GM10266 (cell line): ENCODE measurements at regions not wholly inside any gene's neighbourhood (a gene's known extent, or its start where the extent isn't known, plus 50 kb on each side); places are given as distances from the start of the nearest gene placed in this dataset.

ENCODE experiments used
- DNase-seq: peaks from one replicate; pipeline ENCODE4 v3.0.0; 2012; ENCODE audit errors: extremely low spot score
- TF ChIP-seq, protein P1 (sequence below): IDR thresholded peaks from 2 replicates; pipeline ENCODE4 v1.5.1; 2012; ENCODE audit warnings: mild to moderate bottlenecking, low read depth; ENCODE audit not compliant: control insufficient read depth, insufficient read depth; ENCODE audit errors: missing control alignments

- no peak for DNase-seq
- TF ChIP-seq, protein P1, sequence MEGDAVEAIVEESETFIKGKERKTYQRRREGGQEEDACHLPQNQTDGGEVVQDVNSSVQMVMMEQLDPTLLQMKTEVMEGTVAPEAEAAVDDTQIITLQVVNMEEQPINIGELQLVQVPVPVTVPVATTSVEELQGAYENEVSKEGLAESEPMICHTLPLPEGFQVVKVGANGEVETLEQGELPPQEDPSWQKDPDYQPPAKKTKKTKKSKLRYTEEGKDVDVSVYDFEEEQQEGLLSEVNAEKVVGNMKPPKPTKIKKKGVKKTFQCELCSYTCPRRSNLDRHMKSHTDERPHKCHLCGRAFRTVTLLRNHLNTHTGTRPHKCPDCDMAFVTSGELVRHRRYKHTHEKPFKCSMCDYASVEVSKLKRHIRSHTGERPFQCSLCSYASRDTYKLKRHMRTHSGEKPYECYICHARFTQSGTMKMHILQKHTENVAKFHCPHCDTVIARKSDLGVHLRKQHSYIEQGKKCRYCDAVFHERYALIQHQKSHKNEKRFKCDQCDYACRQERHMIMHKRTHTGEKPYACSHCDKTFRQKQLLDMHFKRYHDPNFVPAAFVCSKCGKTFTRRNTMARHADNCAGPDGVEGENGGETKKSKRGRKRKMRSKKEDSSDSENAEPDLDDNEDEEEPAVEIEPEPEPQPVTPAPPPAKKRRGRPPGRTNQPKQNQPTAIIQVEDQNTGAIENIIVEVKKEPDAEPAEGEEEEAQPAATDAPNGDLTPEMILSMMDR = no peak
Observed at GRCh38 chr18:40974448-40974847, 980.6 kb upstream of the PIK3C3 start.

- TF ChIP-seq, protein P1 = no peak
- no peak for DNase-seq
Observed at GRCh38 chr18:40962784-40963183, 992.2 kb upstream of the PIK3C3 start.

GRCh38 chr18:40957533-40958070 lies 997.4 kb upstream of the PIK3C3 start:
- TF ChIP-seq, protein P1 = no peak
- no peak for DNase-seq

- TF ChIP-seq, protein P1 = no peak
- DNase-seq = no peak
Observed at GRCh38 chr18:40956213-40956612, 998.8 kb upstream of the PIK3C3 start.

DNA sequence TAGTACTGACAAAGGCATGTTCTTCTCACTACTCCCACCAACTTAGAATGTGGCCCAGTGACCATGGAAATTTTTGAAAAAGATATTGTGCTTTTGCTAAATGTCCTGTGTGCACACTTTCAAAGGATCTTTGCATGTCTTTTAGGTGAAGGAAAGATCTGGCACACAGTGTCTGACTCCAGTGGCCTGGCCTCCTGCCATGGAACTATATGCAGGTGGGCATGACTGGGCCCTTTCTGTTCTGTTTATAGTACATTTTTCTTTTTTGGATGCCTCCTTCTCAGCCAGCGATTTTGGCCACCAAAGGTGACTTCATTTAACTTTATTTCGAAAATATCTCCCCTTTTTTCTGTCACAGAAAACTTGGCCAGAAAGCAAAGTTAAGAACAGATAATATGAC lies 999.7 kb upstream of the PIK3C3 start:
- TF ChIP-seq, protein P1 = no peak
- DNase-seq = no peak

- DNase-seq = no peak
- TF ChIP-seq, protein P1 = no peak
Observed at GRCh38 chr18:40949114-40949950, 1005.7 kb upstream of the PIK3C3 start.

DNA sequence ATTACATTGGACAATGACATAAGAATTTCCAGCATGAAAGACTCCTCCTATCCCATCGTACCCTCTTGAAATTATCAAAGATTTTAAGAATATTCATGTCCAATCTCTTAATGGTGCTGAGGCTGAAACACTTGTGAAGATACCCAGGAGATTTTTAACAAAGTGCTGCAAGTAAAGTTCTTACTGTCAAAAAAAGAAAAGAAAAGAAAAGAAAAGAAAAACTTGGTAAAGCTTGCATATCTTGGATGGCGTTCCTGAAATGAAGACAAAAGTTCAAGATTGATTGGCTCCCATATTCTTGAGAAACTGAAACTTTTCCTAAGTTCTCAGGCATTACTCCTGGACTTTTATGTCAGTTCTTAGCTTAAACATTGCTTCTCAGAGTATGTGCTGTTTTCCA lies 1010.5 kb upstream of the PIK3C3 start:
- DNase-seq = no peak
- TF ChIP-seq, protein P1 = no peak
